ENCODE measurements at regions not wholly inside any gene's neighbourhood (a gene's known extent, or its start where the extent isn't known, plus 50 kb on each side); places are given as distances from the start of the nearest gene placed in this dataset.

DNA sequence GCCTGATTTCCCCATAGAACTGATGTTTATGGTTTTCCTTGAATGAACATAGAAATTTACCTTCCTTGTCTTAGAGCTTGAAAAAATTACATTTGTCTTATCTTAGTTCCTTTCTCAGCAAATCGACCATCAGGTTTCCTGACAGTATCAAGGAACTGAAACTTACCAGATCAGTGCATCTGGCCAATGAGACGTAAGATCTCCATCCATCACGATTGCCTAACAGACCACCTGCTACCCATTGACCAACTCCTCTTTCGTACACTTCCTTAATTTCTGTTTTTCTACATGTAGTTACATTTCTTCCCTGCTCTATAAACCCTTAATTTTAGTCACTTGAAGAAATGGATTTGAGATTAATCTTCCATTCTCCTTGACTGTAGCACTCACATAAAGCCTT lies 57.4 kb upstream of the TMPRSS15 start:
- ATAC-seq, result no peak

DNA sequence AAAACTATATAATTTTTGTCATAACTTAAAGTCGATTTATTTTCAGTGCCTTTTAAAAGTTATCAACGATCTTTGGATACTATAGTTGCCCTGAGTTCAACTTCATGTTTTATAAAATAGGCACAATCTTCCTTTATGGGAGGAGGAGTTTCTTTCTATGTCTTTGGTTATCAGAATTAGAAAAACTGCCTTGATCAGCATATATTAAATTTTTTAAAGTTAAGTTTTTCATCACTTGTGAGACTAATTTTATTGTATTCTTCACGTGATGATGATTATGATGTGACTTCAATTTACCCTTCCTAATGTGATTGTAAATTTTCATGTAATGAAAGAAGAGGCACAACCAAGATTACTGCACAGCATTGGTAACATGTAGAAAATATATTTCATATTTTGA lies 58.2 kb upstream of the TMPRSS15 start:
- no peak for ATAC-seq

DNA sequence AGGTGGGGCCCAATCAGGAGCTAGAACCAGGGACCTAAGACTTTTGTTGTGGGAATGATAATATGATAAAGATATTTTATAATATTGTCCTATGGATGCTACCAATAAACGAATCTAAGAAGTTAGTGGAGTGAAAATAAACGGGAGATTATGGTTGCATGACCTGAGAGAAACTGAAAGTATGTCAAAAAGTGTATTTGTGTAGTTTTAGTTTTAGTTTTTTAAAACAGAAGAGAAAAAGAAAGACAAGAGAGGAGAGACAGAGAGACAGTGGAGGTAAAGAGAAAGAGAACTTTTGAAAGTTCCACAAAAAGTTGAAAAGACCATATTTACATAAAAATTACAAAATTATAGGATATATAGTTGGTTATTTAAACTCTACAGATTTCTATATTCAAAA lies 64.1 kb upstream of the TMPRSS15 start:
- ATAC-seq, result no peak

DNA sequence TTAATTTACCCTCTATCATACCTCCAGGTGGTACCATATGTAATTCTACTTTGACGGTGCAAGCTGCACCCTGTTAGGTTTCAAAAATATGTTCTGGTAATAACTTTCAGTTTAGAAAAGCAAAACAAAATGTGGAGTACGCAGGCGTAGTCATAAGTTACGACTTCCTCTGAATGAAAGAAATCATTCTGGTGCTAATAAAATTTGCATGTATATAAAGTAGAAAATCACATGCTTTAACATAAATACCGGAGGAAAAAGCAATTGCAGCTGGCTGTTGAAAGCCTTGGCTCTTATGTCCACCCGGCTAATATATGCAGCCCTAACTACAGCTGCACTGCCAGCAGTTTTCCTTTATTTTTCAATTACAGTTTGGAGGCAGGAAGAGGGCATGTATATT lies 65.2 kb upstream of the TMPRSS15 start:
- no peak for ATAC-seq

DNA sequence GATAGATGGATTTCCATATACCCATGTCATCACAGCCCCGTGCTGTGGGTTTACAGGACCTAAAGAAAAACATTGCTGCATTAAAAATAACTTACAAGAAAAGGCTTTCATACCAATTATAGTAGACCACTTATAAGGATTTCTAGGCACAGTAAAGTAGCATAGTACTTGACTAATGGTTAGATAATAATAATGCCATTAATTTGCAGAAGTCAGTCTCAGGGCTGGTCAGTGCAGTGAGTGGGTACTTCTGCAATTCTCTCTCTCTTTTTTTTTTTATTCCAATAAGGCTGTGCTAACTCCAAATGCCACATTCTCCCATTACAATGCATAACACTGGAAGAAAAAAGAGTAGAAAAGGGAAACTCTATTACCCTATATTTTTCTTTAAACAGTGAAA lies 73.1 kb upstream of the TMPRSS15 start:
- ATAC-seq, result no peak

DNA sequence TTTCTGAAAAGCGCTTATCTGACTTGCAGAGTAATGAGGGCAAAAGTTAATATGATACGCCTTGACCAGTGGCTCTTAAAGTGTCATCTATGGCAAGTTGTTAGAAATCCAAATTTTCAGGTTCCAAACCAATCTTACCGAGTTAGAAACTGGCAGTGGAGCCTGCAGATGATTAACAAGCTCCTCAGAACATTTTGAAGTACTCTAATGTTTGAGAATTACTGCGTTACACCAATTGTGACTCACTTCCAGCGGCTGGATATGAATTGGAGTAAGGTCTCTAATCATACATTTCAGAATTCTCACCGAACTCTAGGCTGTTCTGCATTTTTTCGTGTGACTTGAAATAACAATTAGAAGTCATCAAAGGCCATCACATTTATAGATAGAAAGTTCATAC lies 73.5 kb upstream of the TMPRSS15 start:
- no peak for ATAC-seq

DNA sequence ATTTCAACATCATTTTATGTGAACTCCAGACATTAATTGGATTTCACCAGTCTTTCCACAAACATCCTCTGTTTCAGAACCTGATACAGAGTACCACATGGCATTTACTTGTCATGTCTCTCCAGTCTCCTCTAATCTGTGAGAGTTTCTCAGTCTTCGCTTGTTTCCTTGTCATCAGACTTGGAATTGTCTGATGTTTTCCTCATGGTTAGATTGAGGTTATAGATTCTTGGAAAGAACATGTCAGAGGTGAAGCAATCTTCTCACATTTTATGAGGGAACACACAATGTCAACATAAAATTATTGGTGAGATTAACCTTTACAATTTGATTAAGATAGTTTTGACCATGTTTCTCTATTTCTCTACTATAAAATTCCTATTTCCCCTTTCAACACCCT lies 74.9 kb upstream of the TMPRSS15 start:
- ATAC-seq, result no peak

DNA sequence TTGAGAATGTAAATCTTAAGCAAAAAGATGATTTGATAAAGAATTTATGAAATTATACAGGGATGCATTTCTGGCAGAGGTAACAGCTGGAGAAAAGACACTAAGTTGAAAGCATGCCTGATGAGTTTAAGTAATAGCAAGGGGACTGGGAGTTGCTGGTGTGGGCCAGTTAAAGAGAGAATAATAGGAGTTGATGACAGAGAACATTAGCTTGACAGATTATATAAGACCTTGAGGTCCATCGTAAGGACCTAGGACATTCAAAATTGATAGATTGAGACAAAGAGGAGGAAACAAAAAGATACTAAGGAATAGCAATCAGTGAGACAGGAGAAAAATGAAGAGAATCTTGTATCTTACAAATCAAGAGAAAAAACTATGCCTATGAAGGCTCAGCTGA lies 84.7 kb upstream of the TMPRSS15 start:
- ATAC-seq, result no peak

DNA sequence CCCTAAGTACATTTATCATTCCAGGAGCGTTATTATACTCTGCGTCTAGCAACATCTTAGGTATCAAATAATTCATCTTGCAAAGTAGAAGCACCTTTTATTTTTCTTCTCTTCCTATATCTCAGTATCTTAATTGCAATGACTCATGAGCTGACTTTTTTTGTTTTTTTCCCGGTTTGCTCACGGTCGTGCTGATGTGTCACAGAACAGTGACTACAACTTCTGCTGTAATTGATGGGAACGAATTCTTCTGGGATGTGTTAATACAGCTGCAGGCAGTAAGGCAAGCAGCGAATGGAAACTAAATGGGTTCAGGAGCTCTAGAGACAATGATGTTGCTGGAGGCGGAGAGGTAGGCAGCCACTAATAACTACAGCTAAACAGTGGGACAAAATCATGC lies 89.8 kb upstream of the TMPRSS15 start:
- no peak for ATAC-seq

DNA sequence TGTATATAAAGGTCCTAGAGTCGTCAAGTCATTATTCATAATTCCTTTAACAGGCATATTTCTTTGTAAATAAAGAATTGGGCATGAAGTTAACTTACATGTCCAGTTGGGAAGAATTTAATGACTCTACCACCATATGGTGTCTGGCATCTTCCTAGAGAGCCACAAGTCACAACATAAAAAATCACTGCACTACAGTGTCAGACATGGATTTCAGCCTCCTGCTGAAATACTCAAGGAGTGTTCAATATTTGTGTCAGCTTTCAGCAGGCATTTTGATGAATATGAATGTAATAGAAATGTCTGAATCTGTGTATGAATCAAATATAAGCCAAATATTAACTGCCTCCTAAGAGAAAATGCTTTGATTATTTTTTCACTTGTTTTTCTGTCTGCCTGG lies 91.9 kb upstream of the TMPRSS15 start:
- ATAC-seq, result no peak

DNA sequence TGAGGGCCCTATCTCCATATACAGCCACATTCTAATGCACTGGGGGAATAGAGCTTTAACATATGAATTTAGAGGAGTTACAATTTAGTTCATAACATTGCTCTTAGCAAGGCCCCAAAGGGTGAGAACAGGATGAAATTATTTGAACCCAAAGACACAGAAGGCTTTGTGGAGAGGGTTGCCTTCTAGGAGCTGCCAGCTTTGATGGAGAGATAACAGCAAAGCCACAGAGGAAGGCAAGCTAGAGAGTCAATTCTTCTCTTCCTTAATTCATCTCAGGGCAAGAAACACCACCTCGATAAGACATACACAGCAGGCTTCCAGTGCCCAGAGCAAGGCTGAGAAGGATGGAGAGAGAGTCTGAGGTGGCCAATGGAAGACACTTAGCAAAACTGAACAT lies 94.8 kb upstream of the TMPRSS15 start:
- no peak for ATAC-seq

DNA sequence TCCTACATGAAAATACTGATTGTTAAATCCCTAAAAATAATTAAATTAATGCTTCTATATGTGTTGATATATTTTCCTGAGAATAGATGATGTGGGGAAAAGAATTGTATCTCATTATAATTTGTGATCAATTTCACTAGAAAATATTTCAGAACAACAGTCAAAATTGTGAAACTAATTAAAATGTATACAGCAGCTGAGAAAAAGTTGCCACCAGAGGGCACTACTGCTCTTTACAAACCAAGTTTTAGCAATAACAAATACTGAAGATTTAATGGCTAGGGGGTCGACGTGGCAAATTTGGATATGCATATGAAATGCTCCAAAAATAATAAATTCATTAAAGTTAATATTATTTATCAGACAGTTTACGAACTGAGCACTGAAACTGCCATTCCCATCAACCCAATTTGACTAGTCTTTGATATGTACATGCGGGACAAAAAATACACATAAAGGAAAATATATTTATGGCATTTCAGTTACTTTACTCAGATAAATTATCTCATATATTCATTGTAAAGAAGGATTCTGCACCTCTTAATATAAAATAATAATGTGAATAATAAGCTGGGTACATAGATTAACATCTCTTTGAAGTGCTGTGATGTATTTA lies 96.3 kb upstream of the TMPRSS15 start:
- ATAC-seq, result no peak

DNA sequence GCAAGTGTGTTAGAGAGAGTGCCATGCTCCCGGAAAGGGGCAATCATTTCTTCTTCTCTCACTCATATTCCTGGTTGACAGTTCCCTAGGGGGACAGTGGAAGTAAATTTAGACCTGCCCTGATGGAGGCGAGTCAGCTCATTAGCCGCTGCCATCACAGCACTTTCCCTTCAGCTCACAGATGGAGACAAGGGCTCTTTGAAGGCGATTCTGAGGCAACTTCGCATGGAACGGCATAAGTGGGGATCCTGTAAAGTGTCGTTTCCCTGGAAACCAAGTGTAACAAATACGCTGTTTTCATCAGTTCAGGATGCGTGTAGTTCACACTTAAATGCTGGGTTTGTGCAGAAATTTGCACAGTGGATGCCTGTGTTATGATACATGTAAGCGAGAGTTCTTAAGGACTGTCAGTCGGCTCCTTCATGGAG lies 114.5 kb upstream of the TMPRSS15 start:
- no peak for ATAC-seq

DNA sequence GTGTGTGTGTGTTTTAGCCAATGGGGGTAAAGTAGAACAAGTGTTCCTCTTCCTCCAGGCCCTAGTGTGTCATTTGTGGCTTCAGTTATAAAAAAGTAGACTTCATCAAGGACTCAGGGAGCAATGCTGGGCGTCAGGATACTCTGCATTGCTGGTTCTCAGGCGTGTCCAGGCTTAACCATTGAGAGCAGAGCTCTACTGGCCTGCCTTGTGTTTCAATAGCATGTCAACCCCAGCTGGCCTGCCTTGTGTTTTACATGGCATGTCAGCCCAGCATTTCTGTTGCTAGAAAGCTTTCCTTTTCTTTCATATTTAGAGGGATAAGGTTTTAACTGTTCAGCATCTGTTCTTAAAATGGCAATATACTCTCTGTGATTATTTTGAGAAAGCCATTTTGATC lies 117.6 kb upstream of the TMPRSS15 start:
- ATAC-seq, result no peak

DNA sequence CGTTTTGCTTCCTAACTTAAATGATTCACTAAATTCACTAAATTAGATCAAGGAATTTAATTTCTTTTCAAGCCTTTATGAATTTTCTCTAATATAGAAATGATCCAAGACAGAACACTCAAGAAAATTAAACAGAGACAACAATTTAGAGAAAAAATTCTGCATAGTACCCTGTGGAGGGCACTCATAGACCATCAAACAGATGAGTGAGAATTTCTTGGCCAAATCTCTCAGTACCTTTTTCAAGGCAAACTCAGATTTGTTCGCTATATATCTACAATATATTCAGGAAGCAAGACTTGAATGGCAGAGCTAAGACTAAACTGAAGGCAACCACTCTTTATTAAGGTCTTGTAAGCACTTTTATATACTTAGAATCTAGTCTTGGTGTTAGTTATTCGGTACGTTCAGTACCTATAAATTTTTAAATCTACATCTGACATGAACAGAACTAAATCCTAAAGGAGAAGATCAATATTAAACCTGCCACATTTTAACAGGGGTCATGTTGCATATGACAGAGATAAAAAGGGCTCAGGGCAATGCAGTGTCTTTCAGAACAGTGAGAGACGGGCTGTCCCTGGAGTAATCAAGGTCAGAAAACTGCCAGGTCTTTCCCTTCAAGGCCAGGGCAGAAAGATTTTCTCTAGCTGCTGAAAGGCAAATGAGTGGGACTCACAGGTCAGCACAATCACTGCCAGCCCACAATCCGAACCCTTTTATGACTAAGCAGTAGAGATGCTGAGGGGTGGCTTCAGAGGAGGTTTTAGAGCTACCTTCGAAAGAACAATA lies 118.8 kb upstream of the TMPRSS15 start:
- ATAC-seq, result no peak

DNA sequence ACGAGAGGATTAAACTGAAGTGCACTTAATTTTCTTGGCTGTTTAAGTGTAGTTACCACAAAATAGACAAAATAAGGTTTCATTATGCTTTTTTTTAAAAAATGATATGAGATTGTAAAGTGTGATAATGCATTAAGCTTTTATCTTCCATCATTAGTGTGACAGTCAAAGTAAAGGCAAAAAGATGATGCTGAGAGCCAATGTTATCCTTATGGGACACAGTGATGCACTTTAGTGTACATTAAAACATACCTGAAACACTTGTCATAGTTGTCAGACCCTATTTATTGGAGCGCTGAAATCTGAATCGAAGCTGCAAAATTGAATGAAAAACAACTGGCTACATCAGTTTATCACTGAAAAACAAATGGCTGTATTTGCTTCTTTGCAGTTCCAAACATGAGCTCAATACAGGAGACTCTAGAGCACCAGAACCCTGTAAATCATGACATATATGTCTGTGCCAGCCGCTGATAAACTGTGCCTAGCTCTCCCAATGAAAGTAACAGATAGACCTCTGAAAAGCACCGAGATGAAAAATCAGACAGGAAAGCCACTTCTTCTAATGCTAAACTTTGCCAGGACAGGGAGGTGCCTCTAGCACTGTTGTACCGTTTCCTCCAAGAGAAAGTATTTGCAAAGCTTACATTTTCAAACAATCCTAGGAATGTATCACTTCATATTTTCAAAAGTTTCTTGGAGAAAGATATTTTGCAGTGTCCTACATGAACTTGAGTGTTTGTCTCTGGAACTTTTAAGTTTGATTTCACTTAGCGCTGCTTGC lies 120.7 kb upstream of the TMPRSS15 start:
- no peak for ATAC-seq

DNA sequence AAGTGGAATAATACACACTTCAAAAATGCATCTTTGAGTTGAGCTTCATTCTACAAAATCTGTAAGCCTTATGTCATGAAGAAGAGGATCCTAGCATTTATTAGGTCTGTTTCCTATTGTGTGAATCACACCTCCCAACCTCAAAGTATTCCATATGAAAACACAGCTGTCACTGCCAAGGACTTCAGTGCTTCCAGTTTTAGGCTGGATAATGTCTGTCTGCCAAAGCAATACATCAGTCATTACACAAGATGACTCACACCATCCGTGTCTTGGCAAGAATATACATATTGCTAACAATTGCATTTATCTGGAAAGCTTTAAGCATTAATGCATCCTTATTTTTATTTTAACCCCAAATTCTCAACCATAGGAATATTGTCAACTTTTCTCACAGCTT lies 125.7 kb upstream of the TMPRSS15 start:
- ATAC-seq, result peak; percentile 63

DNA sequence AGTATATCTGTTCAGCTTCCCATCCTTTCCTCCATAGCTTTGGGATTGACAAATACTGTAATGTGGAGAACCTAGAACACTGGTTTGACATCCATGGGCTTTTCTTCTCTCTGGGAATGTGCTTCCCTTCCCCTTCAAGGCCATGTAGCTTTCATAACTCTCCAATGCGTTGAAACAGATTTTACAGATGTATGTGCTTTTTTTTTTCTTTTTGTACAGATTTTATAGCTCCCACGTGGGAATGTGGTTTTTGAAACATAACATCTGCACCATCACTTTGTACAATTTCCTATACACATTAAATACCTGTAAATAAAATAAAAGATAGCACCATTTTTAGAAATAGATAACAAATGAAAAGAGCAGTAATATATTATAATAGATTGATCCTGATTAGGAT lies 138.5 kb upstream of the TMPRSS15 start:
- ATAC-seq, result no peak

DNA sequence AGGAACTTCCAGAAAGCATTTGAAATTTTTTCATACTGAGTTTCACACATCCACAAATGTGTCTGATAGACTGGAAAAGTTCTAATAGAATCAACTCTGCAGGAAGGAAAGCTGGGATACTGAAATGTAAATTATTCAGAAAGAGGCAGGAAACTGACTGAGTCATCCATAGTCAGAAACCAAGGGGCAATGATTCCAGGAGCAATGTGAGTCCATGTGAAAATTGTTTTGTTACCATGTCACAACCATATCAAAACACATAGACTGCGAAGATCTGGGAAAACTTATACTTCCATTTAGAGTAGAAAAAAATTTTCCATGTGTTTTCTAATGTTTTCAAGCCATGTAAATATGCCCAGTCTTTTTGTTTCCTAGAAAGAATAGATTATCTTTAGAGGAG lies 142.3 kb upstream of the TMPRSS15 start:
- ATAC-seq, result no peak

DNA sequence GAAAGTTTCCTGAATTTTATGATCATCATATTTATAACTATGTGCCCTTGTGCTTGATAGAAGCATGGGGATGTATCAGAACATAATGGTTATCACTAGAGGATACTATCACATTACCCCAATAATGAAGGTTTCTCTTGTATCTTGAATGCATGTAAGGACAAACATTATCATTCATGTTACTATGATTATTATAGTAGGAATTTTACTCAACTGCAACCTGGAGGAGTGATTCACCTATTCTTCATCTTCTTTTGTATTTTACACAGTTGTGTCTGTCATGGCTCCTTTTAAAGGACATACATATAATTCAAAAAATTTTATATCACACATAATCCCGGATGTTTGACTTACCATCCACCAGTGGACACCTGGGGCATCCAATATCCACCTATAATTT lies 143.8 kb upstream of the TMPRSS15 start:
- no peak for ATAC-seq

DNA sequence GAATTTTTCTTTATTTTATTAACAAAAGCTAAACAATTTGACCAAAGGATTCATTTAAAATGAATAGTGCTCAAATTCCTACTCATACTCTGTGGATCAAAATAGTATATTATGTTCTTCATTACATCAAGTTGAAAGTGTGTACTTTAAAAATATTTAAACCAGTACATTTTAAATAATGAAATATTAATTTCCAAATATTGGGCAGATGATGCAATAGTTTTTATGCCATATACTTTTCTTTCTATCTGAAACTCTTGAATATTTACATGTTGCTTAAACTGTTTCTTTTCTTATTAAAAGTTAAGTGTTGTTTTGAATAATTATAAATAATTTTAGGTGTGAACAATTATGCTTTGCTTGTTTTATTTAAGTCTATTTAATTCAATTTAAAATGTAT lies 144.7 kb upstream of the TMPRSS15 start:
- ATAC-seq, result no peak

DNA sequence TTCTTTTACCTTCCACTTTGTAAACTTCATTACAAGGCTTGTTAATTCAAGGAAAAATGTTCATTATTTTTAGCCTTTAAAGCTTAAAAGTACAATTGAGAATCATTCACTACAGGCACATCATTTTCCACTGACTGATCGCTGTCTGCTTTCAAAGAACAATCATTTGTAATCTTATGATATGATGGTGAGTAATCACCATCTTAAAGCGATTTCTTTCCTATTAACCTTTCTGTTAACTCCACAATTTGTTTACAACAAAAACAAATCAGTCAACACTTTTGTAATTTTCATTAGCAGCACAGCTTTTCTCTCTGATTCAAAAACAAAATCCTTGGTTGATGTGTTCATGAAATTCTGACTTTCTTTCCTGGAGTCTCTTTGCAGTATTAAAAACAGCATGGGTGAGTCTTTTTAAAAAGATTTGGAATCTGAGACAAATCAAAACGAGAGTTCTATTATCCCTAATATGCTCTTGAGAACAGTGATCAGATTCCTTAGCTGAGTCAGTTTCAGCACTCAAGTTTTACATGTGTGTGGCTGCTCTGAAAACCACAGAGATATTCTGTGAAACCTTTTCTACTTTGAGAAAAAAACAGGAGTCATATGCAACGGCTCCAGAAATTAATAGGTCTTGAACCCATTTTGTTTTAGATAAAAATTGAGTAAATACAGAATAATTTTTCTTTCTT lies 145.8 kb upstream of the TMPRSS15 start:
- ATAC-seq, result no peak

DNA sequence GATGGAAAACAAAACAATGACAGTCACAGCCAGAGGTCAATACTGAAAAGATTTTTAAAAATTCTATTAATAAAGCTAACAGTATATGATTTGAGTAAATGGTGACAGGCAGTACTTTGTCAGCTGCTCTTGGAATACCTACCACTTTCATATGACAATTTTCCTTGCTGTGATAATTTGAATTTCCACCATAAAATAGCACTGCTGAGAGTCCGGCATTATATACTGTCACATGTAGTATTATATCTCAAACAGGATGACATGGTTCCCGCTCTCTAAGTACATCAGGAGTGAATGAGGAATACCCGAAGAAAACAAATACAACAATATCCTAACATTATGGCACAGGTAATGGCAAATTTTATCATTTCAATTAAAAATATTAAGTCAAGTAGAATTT lies 146.8 kb upstream of the TMPRSS15 start:
- ATAC-seq, result no peak

Measured in esophagus mucosa (tissue), 1 donor.